ENCODE measurements at regions not wholly inside any gene's neighbourhood (a gene's known extent, or its start where the extent isn't known, plus 50 kb on each side); places are given as distances from the start of the nearest gene placed in this dataset.

DNA sequence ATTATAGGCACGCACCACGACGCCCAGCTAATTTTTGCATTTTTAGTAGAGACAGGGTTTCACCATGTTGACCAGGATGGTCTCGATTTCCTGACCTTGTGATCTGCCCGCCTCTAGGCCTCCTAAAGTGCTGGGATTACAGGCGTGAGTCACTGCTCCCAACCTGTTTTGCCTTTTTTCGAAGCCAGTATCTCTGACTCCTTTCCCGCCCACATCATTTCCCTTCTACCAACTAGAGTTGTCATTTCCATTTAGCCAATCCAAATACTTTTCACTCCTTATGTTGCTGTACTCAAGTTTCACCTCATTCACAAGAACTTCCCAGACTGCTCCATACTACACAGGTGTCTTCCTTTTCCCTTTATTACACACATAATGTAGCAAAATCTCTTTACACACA lies 502.6 kb upstream of the CDH6 start:
- no peak for TF ChIP-seq POLR2A (IDR thresholded peaks at IDR 0.05)
- TF ChIP-seq, protein P1, sequence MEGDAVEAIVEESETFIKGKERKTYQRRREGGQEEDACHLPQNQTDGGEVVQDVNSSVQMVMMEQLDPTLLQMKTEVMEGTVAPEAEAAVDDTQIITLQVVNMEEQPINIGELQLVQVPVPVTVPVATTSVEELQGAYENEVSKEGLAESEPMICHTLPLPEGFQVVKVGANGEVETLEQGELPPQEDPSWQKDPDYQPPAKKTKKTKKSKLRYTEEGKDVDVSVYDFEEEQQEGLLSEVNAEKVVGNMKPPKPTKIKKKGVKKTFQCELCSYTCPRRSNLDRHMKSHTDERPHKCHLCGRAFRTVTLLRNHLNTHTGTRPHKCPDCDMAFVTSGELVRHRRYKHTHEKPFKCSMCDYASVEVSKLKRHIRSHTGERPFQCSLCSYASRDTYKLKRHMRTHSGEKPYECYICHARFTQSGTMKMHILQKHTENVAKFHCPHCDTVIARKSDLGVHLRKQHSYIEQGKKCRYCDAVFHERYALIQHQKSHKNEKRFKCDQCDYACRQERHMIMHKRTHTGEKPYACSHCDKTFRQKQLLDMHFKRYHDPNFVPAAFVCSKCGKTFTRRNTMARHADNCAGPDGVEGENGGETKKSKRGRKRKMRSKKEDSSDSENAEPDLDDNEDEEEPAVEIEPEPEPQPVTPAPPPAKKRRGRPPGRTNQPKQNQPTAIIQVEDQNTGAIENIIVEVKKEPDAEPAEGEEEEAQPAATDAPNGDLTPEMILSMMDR (IDR thresholded peaks at IDR 0.05) = no peak

All from testis (tissue), 2 donors.